OCI-LY1 (cell line): ENCODE measurements at regions not wholly inside any gene's neighbourhood (a gene's known extent, or its start where the extent isn't known, plus 50 kb on each side); places are given as distances from the start of the nearest gene placed in this dataset.

ENCODE experiments used
- H2AFZ ChIP-seq: fragments of 200-600 bp; sonication (generic), shearing (Covaris generic); 2 replicates; pipeline ENCODE4 v1.6.0; 2014; ENCODE audit warnings: antibody characterized with exemption, mild to moderate bottlenecking, low read length
- H3F3A ChIP-seq: fragments of 200-600 bp; sonication (generic), shearing (Covaris generic); 2 replicates; pipeline ENCODE4 v1.6.0; 2014; ENCODE audit warnings: mild to moderate bottlenecking, antibody characterized with exemption, low read length, moderate library complexity; ENCODE audit not compliant: insufficient read depth
- H3K27ac ChIP-seq: fragments of 200-600 bp; sonication (generic); 2 replicates; pipeline ENCODE4 v1.5.1; 2014; ENCODE audit warnings: low read length, mixed run types, mild to moderate bottlenecking, low read depth; ENCODE audit not compliant: poor library complexity, severe bottlenecking
- H3K27me3 ChIP-seq: fragments of 200-600 bp; sonication (generic); 2 replicates; pipeline ENCODE4 v1.6.0; 2014; ENCODE audit warnings: antibody characterized with exemption, mild to moderate bottlenecking, low read length, moderate library complexity; ENCODE audit not compliant: insufficient read depth
- H3K36me3 ChIP-seq: fragments of 200-600 bp; sonication (generic); 2 replicates; pipeline ENCODE4 v1.6.1; 2014; ENCODE audit warnings: mild to moderate bottlenecking, antibody characterized with exemption, low read length, moderate library complexity, mixed read lengths; ENCODE audit not compliant: insufficient read depth
- H3K4me1 ChIP-seq: fragments of 200-600 bp; sonication (generic); 2 replicates; pipeline ENCODE4 v1.5.1; 2014; ENCODE audit warnings: mild to moderate bottlenecking, low read length, moderate library complexity; ENCODE audit not compliant: insufficient read depth, severe bottlenecking
- H3K4me2 ChIP-seq: fragments of 200-600 bp; sonication (generic), shearing (Covaris generic); 2 replicates; pipeline ENCODE4 v1.6.1; 2014; ENCODE audit warnings: low read length
- H3K4me3 ChIP-seq: fragments of 200-600 bp; sonication (generic); 2 replicates; pipeline ENCODE4 v1.5.1; 2014; ENCODE audit warnings: low read length, low read depth, mild to moderate bottlenecking, mixed read lengths; ENCODE audit not compliant: poor library complexity, severe bottlenecking
- H3K79me2 ChIP-seq: fragments of 200-600 bp; shearing (Covaris generic); 2 replicates; pipeline ENCODE4 v1.6.1; 2016; ENCODE audit warnings: mixed run types, low read length, mixed read lengths; ENCODE audit not compliant: insufficient read depth
- H3K9ac ChIP-seq: fragments of 200-600 bp; sonication (generic), shearing (Covaris generic); 2 replicates; pipeline ENCODE4 v1.6.1; 2014; ENCODE audit warnings: mild to moderate bottlenecking, low read length, mixed read lengths
- H3K9me2 ChIP-seq: fragments of 200-600 bp; sonication (generic), shearing (Covaris generic); 2 replicates; pipeline ENCODE4 v1.6.1; 2014; ENCODE audit warnings: low read depth, mild to moderate bottlenecking, low read length, mixed read lengths
- H3K9me3 ChIP-seq: fragments of 200-600 bp; shearing (Covaris generic); 2 replicates; pipeline ENCODE4 v1.6.1; 2014; ENCODE audit warnings: low read length, mixed read lengths
- H4K20me1 ChIP-seq: fragments of 200-600 bp; sonication (generic), shearing (Covaris generic); 2 replicates; pipeline ENCODE4 v1.6.0; 2016; ENCODE audit warnings: mild to moderate bottlenecking, low read length; ENCODE audit not compliant: insufficient read depth
- CTCF ChIP-seq: fragments of 200-600 bp; sonication (generic), shearing (Covaris generic); IDR thresholded peaks from 2 replicates; pipeline ENCODE4 v1.5.1; 2017; ENCODE audit warnings: mild to moderate bottlenecking, antibody characterized with exemption, low read length, moderate library complexity, mixed read lengths
- EZH2 ChIP-seq: fragments of 200-600 bp; sonication (generic), shearing (Covaris generic); IDR thresholded peaks from 2 replicates; pipeline ENCODE4 v1.8.0; 2017; ENCODE audit warnings: borderline replicate concordance, mixed run types, mild to moderate bottlenecking, antibody characterized with exemption, low read length, moderate library complexity, mixed read lengths

- Histone ChIP-seq H2AFZ (no peak overlapping the region), H3K79me2 (no peaks in the 10 kb centered on the region; the same call in 1 of the 2 replicates), H3K9me2 (no peaks in the 10 kb centered on the region), H3K36me3 (no peaks in the 10 kb centered on the region), H4K20me1 (no peaks in the 10 kb centered on the region), H3K9me3 (0 out of 2 replicates have a peak, but pooled peaks cover under 1% of the 10 kb centered on the region), H3K27me3 (no peaks in the 10 kb centered on the region), H3K9ac (no peak overlapping the region), H3K27ac (no peak overlapping the region), H3F3A (no peaks in the 10 kb centered on the region), H3K4me1 (no peaks in the 10 kb centered on the region), H3K4me2 (no peak overlapping the region), H3K4me3 (no peak overlapping the region)
- no peak for TF ChIP-seq CTCF
- no peak for TF ChIP-seq EZH2
These were observed 219.3 kb downstream of the ZBBX start for GRCh38 chr3:167160781-167161180.

- 0 out of 2 replicates have a peak, but pooled peaks cover 3% of the 10 kb centered on the region for H3K9me3 ChIP-seq
- no peak overlapping the region for H3K27ac ChIP-seq
- no peaks in the 10 kb centered on the region for H3F3A ChIP-seq
- H3K79me2 ChIP-seq: no peaks in the 10 kb centered on the region
- H3K27me3 ChIP-seq: no peaks in the 10 kb centered on the region
- H4K20me1 ChIP-seq: no peaks in the 10 kb centered on the region
- TF ChIP-seq EZH2 (no peak), CTCF (no peak)
- no peak overlapping the region for H3K9ac ChIP-seq
- H2AFZ ChIP-seq: no peak overlapping the region
- no peaks in the 10 kb centered on the region for H3K9me2 ChIP-seq
- H3K4me3 ChIP-seq: no peak overlapping the region
- H3K36me3 ChIP-seq: no peaks in the 10 kb centered on the region
- no peak overlapping the region for H3K4me2 ChIP-seq
- no peaks in the 10 kb centered on the region for H3K4me1 ChIP-seq
These were observed 228.5 kb downstream of the ZBBX start for GRCh38 chr3:167151636-167152035.

DNA sequence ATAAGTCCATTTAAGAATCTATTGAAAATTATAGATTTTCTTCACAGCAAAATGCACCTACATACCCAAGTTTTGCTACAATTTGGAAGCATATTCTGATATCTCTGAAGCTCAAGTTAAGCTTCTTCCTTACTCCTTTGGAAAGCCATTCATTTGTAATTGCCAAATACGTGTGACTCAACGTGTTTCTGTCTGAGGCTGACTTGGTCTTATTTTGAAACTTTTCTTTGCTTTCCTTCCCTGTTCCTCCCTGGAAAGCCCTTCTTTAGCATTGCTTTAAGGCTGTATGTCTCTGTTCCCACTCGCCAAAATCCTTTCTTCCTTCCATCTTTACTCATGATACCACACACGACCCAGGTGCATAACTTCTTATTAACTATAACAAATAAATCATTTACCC lies 232.0 kb downstream of the ZBBX start:
- Histone ChIP-seq H3K9ac (no peak overlapping the region), H3F3A (no peaks in the 10 kb centered on the region), H3K27ac (no peak overlapping the region), H3K4me2 (no peak overlapping the region), H3K9me3 (no peaks in the 10 kb centered on the region), H2AFZ (no peak overlapping the region), H3K4me3 (no peak overlapping the region), H3K36me3 (no peaks in the 10 kb centered on the region), H3K79me2 (no peaks in the 10 kb centered on the region), H3K9me2 (no peaks in the 10 kb centered on the region), H4K20me1 (no peaks in the 10 kb centered on the region), H3K27me3 (no peaks in the 10 kb centered on the region), H3K4me1 (no peaks in the 10 kb centered on the region)
- TF ChIP-seq CTCF (no peak), EZH2 (no peak)
